Kidney capillary endothelial cell (primary cell): ENCODE measurements at regions not wholly inside any gene's neighbourhood (a gene's known extent, or its start where the extent isn't known, plus 50 kb on each side); places are given as distances from the start of the nearest gene placed in this dataset.
"Not testable (repeated sequence)": the region's sequence is repeated elsewhere in the genome, so short reads cannot be mapped to it uniquely, and the experiment has no call there.

ENCODE experiments used
- DNase-seq: peaks from one replicate; pipeline ENCODE4 v3.0.0-alpha.2; 2018; ENCODE audit warnings: low spot score

DNA sequence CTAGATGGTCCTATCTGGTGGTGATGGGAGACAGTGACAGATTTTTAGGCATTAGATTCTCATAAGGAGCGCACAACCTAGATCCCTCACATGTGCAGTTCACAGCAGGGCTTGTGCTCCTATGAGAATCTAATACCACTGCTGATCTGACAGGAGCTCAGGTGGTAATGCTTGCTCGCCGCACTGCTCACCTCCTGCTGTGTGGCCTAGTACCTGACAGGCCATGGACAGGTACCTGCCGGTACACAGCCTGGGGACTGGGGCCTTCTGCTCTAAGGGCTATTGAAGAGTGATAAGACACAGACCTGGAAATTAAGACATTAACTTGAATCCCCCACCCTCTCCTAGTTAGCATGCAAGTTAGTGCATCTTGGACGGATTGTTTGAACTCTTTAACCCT is 64.4 kb downstream of the KLRB1 start:
- DNase-seq, result not testable (repeated sequence)

DNA sequence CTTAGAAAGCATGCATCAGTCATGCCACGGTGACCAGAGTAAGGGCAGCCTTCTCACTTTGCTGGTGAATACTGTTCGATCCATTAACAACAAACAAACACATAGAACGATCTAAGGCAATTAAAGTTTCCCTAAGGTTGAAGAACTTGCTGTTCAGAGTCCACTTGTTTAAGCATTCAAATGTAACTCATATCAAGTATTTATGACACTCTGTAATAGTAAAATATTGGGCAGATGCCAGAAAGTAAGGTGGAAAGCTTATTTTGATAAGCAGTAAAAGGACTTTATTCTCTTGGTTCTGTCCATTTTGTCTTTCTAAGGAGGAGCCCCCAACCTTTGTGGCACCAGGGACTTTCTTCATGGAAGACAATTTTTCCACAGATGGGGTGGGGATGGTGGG is 64.9 kb downstream of the KLRB1 start:
- DNase-seq, result not testable (repeated sequence)

GRCh38 chr12:9515925-9516324 is 91.8 kb downstream of the KLRB1 start:
- DNase-seq, result not testable (repeated sequence)

DNA sequence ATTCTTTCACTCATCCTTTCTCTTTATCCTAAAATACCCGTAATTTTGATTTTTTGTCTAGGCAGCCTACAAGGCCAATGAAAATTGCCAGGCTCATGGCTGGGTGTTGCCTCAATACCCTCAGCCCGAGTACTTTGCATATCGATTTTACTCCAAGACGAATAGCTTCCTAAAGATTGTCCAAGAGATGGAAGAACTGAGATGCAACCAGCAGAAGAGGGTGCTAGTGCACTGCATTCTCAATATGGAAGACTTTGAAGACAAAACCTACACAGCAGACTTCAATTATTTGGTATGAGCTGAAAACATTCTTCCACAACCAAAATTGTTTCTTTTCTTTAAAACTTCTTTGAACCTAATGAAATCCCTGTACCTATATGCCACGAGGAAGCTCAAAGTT is 95.0 kb downstream of the KLRB1 start:
- DNase-seq, result not testable (repeated sequence)

- not testable (repeated sequence) for DNase-seq
These were observed 97.2 kb downstream of the KLRB1 start for GRCh38 chr12:9510392-9511011.

- DNase-seq, result no peak
These were observed 98.1 kb downstream of the KLRB1 start for GRCh38 chr12:9509464-9510161.

DNA sequence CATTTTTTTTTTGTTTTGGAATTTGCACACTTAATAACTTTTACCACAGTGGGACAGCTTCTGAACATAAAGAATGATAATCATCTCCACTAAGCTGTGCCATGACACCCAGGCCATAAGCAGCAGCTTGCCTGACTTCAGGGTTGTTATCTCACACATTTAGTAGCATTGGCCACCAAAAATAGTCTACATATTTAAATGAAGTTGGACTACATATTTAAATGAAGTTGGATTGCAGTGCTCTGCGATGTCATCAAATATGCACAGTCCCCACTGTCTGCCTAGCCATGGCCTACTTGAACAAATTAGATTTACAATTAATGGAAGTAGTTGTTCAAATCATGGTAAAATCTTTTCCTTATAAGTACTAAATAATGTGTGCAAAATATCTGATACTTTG is 101.0 kb downstream of the KLRB1 start:
- no peak for DNase-seq

DNA sequence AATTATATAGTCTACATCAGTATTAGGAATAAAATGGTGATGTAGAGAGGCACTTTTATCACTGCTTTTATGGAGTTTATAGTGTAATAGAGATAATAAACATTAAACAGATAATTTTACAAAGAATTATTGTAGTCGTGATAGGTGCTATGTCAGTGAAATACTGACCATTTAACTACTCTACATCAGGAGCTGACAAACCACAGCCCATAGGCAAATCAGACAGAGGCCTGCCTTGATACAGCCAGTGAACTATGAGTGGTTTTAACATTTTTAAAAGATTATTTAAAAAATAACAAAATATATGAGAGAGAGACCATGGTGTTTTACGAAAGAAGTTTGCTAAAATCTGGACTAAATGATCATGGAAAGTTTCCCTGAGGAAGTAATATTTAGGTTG is 104.3 kb downstream of the KLRB1 start:
- not testable (repeated sequence) for DNase-seq

DNA sequence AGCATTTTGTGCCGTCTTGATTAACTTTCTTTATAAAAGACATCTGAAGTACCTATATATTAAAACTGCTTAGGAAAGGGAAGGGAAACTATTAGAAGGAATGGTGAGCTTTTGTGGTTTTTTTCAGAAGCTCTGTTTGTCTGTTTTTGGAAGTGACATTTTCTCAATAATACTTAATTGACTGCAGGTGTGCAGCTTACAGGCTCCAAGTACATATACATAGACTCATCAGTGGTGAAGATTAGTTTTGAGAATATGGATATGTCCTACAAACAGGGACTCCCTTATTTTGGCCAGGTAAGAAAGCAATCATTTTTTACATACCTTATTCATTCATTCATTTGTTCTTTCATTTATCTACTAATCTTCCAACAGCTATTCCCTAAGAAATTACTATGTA is 104.9 kb downstream of the KLRB1 start:
- not testable (repeated sequence) for DNase-seq

DNA sequence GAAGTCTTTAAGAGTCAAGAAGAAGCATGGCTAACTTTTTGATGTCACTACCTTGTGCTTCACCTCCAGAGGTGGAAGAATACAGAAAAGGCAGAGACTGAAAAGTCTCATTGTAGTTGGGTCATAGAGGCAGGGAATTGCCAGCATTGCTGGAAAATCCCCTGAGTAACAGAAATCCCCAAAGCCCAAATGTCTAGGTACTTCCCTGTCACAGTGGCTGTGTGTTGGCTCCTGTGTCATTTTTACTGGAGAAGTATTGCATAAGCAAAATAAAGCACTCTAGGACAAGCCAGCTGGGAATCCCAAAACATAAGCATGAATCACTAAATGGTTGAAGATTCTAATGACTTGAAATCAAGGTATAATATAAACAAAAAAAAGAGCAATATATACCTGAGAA is 114.4 kb downstream of the KLRB1 start:
- DNase-seq, result not testable (repeated sequence)

DNA sequence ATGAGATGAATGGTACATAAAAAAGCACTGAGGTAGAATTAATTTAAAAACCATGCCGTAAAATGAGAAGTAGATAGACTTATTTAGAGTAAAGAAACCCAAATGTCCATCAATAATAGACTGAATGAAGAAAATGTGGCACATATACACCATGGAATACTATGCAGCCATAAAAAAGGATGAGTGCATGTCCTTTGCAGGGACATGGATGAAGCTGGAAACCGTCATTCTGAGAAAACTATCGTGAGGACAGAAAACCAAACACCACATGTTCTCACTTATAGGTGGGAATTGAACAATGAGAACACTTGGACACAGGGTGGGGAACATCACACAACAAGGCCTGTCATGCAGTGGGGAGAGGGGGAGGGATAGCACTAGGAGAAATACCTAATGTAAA is 126.4 kb downstream of the KLRB1 start:
- DNase-seq, result not testable (repeated sequence)

DNA sequence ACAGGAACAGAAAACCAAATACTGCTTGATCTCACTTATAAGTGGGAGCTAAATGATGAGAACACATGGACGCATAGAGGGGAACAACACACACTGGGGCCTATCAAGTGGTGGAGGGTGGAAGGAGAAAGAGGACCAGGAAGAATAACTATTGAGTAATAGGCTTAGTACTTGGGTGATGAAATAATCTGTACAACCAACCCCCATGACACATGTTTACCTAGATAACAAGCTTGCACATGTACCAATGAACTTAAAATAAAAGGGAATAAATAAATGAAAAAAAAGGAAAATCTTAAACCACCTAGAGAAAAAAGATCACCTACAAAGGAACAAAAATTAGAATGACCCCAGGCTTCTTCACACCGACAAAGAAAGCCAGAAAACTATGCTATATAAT is 133.5 kb downstream of the KLRB1 start:
- not testable (repeated sequence) for DNase-seq

- not testable (repeated sequence) for DNase-seq
These were observed 134.1 kb downstream of the KLRB1 start for GRCh38 chr12:9473638-9474037.

DNA sequence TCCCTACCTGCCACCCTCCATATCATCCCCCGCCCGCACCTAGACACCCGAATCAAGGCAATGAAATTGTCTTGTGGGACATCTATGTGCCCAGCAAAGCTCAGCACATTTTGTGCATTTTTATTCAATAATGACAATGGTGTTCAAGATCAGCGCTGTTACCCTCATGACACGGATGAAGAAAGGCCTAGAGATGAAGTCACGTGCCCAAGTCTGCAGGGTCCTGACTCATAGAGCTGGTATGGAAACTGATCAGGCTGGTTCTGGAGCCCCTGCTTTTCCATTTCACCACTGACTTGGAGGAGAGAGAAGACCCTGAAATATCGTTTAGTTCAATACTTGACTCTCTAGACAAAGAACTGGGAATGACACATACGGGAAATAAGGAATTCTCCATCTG is 136.2 kb downstream of the KLRB1 start:
- not testable (repeated sequence) for DNase-seq

- not testable (repeated sequence) for DNase-seq
These were observed 137.3 kb downstream of the KLRB1 start for GRCh38 chr12:9470367-9470766.

DNA sequence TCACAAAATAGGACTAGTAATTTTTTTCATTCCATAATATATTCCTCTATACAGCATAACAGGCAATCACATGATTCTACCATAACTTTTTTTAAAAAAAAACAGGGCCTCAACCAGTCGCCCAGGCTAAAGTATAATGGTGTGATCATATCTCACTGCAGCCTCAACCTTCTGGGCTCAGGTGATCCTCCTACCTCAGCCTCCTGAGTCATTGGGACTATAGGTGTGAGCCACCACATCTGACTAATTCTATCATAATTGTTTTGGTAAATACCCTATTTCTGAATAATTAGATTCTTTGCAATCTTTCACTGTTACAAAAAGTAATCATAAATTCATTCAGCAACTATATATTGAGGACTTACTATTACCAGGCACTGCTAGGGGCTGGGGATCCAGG is 137.8 kb downstream of the KLRB1 start:
- DNase-seq, result not testable (repeated sequence)

DNA sequence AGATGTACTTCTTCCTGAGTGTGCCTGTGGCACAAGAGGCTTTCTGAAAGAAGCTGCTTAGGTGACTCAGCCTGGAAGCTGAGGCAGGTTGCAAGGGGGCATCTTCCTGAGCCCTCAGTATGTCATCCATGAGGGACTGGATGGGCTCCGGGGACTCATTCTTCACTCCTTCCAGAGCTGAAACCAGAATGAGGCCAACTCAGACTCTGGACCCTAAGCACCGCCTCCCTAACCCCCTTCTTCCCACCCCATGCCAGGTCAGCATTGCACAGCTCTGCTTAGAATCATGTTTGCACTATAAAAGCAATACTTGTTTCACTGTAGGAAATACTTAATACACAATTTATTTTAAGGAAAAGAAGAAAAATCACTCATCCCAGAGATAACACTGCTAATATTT is 138.3 kb downstream of the KLRB1 start:
- DNase-seq, result not testable (repeated sequence)

DNA sequence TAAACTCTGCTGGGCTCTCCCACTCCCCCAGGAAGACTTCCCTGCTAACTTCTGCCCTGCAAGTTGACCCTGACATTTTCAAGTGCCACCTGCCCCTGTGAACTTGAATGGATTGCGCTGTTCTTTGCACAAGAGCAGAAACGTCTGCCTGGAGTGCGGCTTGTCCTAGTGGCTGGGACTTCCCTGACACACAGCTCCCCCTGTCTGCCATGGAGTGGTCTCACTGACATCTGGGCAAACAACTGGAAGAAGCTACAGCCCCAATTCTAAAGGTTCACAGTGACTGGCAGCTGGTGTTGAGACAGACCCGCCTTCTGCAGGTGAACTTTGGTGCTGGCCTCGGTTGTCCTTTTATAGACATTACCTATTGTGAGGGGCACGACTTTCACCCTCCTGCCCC is 138.7 kb downstream of the KLRB1 start:
- peak; percentile 28 for DNase-seq

- DNase-seq, result not testable (repeated sequence)
These were observed 139.6 kb downstream of the KLRB1 start for GRCh38 chr12:9468144-9468543.

- DNase-seq, result no peak
These were observed 143.3 kb downstream of the KLRB1 start for GRCh38 chr12:9464408-9464807.

- DNase-seq, result not testable (repeated sequence)
These were observed 152.2 kb downstream of the KLRB1 start for GRCh38 chr12:9455516-9455915.

GRCh38 chr12:9454021-9454420 is 153.7 kb downstream of the KLRB1 start:
- not testable (repeated sequence) for DNase-seq

GRCh38 chr12:9450127-9450567 is 157.6 kb downstream of the KLRB1 start:
- not testable (repeated sequence) for DNase-seq
